Peyer's patch (tissue), 4 donors: ENCODE measurements at regions not wholly inside any gene's neighbourhood (a gene's known extent, or its start where the extent isn't known, plus 50 kb on each side); places are given as distances from the start of the nearest gene placed in this dataset.

Experiments used
- POLR2A ChIP-seq, 2 donors: fragments of 450-650 bp; IDR thresholded peaks; one replicate each; pipeline ENCODE4 v1.5.1; 2017; ENCODE audit warnings: antibody characterized with exemption in 2 of 2, mild to moderate bottlenecking in 2 of 2, moderate library complexity in 2 of 2
- TF ChIP-seq, protein P1 (sequence below), 6 experiments: fragments of 450-650 bp in 4 of 6; fragments of 200-600 bp in 2 of 6; sonication (generic) in 1 of 6; IDR thresholded peaks; one replicate each; pipeline ENCODE4 v1.5.1; 2017 to 2019; ENCODE audit warnings: antibody characterized with exemption in 6 of 6, mild to moderate bottlenecking in 3 of 6, moderate library complexity in 1 of 6

- no peak for TF ChIP-seq POLR2A (IDR thresholded peaks at IDR 0.05)
- TF ChIP-seq, protein P1, sequence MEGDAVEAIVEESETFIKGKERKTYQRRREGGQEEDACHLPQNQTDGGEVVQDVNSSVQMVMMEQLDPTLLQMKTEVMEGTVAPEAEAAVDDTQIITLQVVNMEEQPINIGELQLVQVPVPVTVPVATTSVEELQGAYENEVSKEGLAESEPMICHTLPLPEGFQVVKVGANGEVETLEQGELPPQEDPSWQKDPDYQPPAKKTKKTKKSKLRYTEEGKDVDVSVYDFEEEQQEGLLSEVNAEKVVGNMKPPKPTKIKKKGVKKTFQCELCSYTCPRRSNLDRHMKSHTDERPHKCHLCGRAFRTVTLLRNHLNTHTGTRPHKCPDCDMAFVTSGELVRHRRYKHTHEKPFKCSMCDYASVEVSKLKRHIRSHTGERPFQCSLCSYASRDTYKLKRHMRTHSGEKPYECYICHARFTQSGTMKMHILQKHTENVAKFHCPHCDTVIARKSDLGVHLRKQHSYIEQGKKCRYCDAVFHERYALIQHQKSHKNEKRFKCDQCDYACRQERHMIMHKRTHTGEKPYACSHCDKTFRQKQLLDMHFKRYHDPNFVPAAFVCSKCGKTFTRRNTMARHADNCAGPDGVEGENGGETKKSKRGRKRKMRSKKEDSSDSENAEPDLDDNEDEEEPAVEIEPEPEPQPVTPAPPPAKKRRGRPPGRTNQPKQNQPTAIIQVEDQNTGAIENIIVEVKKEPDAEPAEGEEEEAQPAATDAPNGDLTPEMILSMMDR (IDR thresholded peaks at IDR 0.05): no peak
These were observed 216.9 kb downstream of the MATN1 start for GRCh38 chr1:30506291-30507015.
